ENCODE measurements at regions not wholly inside any gene's neighbourhood (a gene's known extent, or its start where the extent isn't known, plus 50 kb on each side); places are given as distances from the start of the nearest gene placed in this dataset.

- DNase-seq: no peak
Measured at GRCh38 chr9:16352251-16352650, 518.2 kb downstream of the BNC2 start.

- DNase-seq: no peak
Measured at GRCh38 chr9:16352791-16353401, 517.6 kb downstream of the BNC2 start.

- no peak for DNase-seq
Measured at GRCh38 chr9:16356196-16356765, 514.2 kb downstream of the BNC2 start.

- no peak for DNase-seq
Measured at GRCh38 chr9:16357828-16358227, 512.6 kb downstream of the BNC2 start.

- no peak for DNase-seq
Measured at GRCh38 chr9:16358751-16359150, 511.7 kb downstream of the BNC2 start.
